Limb (tissue), 2 donors: ENCODE measurements at regions not wholly inside any gene's neighbourhood (a gene's known extent, or its start where the extent isn't known, plus 50 kb on each side); places are given as distances from the start of the nearest gene placed in this dataset.
A peak's percentile ranks its signal among the peaks of the same experiment; 100 is the strongest.

ENCODE experiments used
- DNase-seq, 2 donors: peaks; one replicate each; pipeline ENCODE4 v3.0.0-alpha.2; 2016; ENCODE audit errors: extremely low spot score in 2 of 2

DNA sequence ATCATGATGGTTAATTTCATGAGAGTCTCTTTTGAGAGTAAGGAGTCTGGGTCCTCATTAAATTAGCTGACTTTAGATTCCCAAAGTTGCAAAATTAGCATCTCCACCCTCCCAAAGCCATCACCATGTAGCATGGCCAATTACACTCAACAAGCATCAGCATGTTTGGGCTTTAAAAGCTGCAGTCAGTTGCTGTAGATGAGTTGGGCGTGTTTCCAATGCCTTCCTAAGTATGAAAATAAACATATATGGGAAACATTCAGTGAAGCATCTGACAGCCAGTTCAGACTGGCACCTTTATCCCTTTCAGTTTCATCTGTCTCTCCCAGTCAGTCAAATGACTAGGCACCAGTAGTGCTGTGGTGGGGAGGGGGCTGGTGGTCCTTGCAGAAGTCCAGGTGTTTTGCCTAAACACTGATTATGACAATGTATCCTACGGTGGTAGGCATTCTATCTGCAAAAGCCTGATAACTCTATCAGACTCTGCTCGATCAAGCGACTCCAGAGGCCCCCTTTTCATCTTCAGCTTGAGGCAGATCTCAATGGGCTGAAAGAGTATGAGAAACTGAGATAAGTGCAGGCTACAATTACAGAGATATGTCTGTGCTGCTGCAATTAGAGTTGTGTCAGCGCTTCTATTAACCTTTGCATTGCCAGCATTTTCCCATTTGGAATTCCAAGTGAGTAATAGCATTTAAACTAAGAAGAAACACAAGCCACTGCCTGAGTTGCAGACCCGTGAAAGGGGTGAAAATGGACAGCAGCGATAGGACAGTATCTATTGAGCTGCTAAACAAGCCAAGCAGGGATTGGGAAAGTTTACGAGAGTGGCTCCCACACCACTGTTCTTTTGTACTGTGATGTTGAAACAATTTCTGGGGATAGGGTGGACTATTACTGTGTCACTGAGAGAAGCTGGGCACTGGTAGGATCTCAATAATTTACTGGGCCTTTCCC, 67.3 kb upstream of the SPOPL start:
- no peak for DNase-seq

DNA sequence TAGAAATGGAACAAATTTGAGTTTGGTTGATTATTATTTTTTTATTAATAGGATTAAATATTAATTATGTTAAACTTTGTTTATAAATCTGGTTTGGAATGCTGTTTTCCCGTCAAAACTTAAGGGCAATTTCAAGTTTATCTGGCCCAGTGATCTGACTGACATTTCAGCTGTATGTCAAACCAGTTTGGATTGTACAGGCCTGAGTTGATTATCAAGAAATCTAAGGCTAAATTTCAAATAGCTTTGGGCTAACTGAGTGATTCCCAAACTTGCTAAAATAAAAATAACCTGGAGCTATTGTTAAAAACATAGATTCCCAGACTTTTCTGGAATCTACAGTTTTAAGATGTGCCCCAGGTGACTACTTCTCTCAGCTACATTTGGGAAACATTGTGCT, 65.9 kb upstream of the SPOPL start:
- DNase-seq, result no peak

DNA sequence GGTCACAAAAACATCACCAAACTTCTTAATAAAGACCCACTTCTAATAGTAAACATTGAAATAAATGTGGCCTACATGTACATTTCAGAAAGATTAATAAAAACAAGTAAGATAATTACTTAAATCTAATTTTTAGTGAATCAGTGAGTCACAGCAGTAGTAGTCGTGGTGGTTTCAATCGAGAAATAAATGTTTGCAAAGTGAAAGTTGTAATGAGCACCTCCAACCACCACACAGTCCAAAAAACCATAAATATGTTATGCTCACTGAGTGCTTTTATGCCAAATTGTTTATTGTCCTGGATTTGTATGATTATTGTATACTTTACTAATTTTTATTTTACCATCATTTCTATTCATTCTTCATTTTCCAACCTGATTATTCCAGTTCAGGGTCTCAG, 61.8 kb upstream of the SPOPL start:
- DNase-seq, result no peak

DNA sequence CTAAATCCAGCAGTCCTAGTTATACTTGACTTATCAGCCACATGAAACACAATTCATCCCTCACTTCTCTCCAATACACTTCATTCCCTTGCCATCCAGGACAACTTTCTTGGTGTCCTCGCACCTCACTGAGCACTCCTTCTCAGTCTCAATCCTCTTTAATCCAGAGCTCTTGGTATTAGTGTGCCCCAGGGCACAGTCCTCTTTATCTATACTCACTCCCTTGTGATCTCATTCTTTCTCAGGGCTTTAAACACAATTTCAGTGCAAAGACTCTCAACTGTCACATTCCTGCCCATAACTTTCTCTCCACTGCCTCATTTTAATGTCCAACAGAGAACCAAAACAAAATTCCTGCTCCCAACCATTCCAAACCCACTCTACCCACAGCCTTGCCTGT, 60.8 kb upstream of the SPOPL start:
- DNase-seq, result no peak

DNA sequence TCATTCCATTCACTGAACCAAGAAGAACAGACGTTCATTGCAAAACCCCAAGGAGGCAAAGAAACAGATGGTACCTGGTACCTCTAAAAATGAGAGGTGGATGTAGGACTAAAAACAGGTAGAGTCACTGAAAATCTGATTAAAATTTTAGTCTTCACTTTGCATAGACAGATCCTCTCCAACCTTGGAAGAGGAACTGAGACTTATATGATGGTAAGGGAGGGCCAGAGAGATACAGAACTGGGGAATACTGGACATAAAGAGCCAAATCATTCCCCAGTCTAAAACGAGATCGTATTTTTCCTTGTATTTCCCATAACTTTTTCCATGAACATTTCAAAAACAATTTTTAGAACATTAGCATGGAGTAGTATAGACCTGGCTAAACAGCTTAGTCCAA, 59.7 kb upstream of the SPOPL start:
- no peak for DNase-seq

DNA sequence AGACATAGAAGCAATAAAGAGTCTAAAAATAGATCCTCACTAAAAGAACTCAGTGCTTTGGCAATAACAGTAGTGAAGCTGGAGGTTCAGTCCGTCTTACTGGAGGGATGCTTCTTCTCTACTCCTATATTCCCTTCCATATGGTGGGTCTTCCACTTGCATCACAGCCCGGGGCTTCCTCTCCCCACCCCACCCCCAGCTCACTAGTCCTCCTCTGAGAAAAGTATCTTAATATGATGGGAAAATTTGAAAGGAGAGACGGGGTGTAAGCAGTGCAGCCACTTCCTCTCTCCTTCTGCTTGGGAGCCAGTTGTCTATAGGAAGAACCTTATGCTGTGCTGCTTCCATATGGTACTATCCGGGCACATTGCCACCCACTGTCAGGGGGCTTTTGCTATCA, 57.2 kb upstream of the SPOPL start:
- no peak for DNase-seq

DNA sequence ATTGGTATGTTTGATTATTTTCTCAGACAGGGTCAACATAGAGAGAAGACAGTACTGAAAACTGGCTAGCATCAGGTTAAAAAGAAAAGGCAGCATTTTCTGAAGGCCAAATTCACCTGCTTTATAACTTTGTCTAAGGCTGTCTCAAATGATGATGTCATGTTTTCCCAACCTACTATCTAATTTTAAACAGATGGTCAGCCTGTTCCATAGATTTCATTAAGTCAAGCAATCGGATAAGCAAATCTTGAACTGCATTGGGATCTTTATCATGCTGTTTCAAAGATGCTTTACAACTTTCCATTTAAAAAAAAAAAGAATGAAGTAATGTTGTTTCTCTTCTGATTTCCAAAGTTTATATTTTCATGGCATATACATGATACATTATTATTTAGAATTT, 56.3 kb upstream of the SPOPL start:
- peak in 1 of 2 donors; percentile 26 for DNase-seq

DNA sequence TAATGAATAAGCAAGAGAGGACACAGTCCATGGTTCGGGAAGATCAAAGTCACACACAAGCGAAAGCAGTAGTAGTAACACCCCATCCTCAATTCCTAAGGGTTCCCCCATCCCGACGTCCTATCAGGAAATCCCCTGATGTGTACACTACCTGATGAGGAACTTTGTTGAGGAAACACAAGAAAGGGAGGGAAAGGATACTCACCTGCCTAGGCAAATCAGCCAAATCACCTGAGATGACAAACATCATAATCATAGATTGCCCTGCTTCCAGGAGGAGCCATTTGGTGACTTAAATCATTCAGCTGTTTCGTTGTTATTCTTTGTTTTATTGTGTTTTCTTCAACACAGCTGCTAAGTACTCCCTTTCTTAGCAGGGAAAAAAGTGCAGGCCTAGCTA, 55.5 kb upstream of the SPOPL start:
- DNase-seq, result no peak

DNA sequence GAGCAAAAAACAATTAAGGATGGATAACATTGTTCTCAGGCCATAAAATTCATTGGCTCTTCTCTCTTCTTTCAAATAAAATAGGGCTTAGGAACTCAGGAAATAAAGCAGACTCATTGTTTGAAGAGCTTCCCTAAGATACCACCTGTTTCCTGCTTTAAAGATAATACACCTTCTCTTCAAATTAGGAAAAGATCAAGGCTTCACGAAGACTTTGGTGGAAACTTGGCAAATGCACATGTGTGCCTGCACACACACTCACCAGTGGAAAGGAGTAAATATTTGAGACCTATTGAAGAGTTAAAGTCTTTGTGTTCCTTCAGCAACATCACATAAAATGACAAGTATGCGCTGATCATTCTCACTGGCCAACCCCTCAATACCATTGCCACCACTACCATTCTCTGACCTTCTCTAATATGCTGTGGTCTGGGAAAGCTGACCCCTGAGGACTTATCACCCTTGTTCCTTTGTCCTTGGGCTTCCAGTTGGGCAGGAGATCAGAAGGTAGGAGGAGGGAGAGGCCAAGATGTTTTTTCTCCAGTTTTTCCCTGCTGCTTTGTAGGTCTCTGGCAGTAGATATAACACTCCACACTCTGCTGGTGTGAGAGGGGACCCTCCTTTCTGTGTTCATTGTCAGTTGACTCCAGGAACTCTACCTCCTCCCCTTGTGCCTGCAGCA, 53.5 kb upstream of the SPOPL start:
- no peak for DNase-seq
